Activated T-helper 2 cell treated with anti-CD3 and anti-CD28 coated beads, Interferon-gamma antibody, Interleukin-2, Interleukin-4, amounts not matched to agents 10 μg/mL and 5 μg/mL and 100 μg/mL, durations not matched to agents 14 hours and 24 hours and 36 hours (primary cell): ENCODE measurements at regions not wholly inside any gene's neighbourhood (a gene's known extent, or its start where the extent isn't known, plus 50 kb on each side); places are given as distances from the start of the nearest gene placed in this dataset.
"Not testable (repeated sequence)": the region's sequence is repeated elsewhere in the genome, so short reads cannot be mapped to it uniquely, and the experiment has no call there.

ENCODE experiments used
- DNase-seq: peaks from one replicate; pipeline ENCODE4 v3.0.0; 2021; ENCODE audit warnings: low spot score
- H3K27ac Mint-ChIP-seq: one replicate; pipeline ENCODE4 v1.8.0; 2021; ENCODE audit warnings: mixed read lengths
- H3K27me3 Mint-ChIP-seq: one replicate; pipeline ENCODE4 v1.8.0; 2021; ENCODE audit warnings: low read depth, mixed read lengths
- H3K36me3 Mint-ChIP-seq: one replicate; pipeline ENCODE4 v1.8.0; 2021; ENCODE audit warnings: low read depth, mixed read lengths
- H3K4me1 Mint-ChIP-seq: one replicate; pipeline ENCODE4 v1.8.0; 2021; ENCODE audit warnings: low read depth, mixed read lengths
- H3K4me3 Mint-ChIP-seq: one replicate; pipeline ENCODE4 v1.8.0; 2021; ENCODE audit warnings: low read depth, mild to moderate bottlenecking, moderate library complexity, mixed read lengths
- H3K9me3 Mint-ChIP-seq: one replicate; pipeline ENCODE4 v1.8.0; 2021; ENCODE audit warnings: mixed read lengths
- intact Hi-C: fragments of 100-400 bp; cut with micrococcal nuclease; formaldehyde crosslinking; loops from one replicate; pipeline ENCODE4 v1.15.1; 2023

DNA sequence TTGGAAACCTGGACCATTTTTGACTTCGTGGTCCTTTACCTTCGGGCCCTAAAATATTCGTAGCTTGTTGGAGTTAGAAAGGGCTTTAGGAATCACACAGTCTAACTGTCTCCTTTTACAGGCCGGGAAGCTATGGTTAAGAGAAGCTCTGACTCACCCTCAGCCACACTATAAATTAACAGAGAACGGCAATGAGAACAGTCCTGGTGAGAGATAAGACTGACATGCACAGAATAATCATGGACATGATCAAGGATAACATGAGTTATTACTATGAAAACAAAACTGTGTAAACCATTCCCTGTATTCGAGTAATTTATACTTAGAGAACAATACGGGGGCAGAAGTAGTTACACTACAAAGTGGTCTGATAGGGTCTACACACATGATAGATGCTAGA is 162.5 kb upstream of the MALRD1 start:
- H3K4me3 Mint-ChIP-seq = no peak overlapping the region
- H3K9me3 Mint-ChIP-seq = peaks cover 6% of the 10 kb centered on the region
- no peaks in the 10 kb centered on the region for H3K4me1 Mint-ChIP-seq
- H3K27me3 Mint-ChIP-seq = no peaks in the 10 kb centered on the region
- DNase-seq = no peak
- intact Hi-C loops = no loop called here
- no peak overlapping the region for H3K27ac Mint-ChIP-seq
- H3K36me3 Mint-ChIP-seq = no peaks in the 10 kb centered on the region

DNA sequence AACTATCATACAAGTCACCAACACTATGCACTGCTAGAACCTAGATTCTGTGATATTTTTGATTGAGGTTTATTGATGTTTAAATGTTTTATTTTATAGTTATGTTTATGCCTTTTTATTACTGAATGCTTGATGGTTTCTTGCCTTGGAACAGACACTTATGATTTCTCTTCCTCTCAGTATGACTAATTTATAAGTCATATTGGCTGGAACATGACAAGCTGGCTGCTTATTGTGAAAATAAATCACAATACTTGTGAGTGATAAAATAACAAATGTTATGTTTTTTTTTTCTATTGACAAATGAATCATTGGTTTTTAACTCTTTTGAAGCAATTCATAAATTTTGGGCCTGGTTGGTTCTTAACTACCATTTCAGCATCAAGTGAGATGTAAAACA is 142.0 kb upstream of the MALRD1 start:
- Mint-ChIP-seq H3K4me1 (no peaks in the 10 kb centered on the region), H3K36me3 (no peaks in the 10 kb centered on the region), H3K27me3 (no peaks in the 10 kb centered on the region), H3K4me3 (no peak overlapping the region), H3K27ac (no peak overlapping the region), H3K9me3 (peaks cover 23% of the 10 kb centered on the region)
- intact Hi-C loops = no loop called here
- DNase-seq = no peak

DNA sequence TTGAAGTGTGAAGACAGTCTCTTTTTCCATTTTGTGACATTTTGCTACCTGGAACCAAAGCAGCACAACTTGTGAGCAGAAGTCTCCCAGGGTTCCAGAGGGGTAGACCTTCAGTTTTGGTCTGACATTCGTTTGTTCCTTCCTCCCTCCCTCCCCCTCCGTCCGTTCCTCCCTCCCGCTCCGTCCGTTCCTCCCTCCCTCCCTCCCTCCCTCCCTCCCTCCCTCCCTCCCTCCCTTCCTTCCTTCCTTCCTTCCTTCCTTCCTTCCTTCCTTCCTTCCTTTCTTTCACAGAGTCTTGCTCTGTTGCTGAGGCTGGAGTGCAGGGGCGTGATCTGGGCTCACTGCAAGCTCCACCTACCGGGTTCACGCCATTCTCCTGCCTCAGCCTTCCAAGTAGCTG is 131.2 kb upstream of the MALRD1 start:
- H3K4me1 Mint-ChIP-seq, DNase-seq, H3K9me3 Mint-ChIP-seq, H3K36me3 Mint-ChIP-seq, H3K4me3 Mint-ChIP-seq, H3K27ac Mint-ChIP-seq, H3K27me3 Mint-ChIP-seq, intact Hi-C loops: not testable (repeated sequence)

DNA sequence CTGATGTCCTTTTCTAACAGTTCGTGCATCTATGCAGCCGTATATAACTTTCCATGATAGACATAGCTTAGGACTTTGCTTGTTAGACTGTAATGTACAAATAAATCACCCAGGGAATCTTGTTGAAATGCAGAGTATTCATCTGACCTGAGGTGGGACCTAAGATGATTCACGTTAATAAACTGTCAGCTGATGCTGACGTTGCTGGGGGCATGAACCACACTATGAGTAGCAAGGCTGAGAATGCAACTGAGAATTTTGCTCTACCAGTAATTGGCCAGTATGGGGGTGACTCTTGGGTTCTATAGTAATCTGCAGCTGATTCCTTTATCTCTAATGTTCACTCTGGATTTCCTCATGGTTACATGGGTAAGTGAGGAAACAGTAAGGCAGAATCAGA is 130.1 kb upstream of the MALRD1 start:
- Mint-ChIP-seq H3K4me1 (no peaks in the 10 kb centered on the region), H3K36me3 (no peaks in the 10 kb centered on the region), H3K4me3 (no peak overlapping the region), H3K27me3 (no peaks in the 10 kb centered on the region), H3K9me3 (no peaks in the 10 kb centered on the region), H3K27ac (no peak overlapping the region)
- DNase-seq = no peak
- intact Hi-C loops = no loop called here

DNA sequence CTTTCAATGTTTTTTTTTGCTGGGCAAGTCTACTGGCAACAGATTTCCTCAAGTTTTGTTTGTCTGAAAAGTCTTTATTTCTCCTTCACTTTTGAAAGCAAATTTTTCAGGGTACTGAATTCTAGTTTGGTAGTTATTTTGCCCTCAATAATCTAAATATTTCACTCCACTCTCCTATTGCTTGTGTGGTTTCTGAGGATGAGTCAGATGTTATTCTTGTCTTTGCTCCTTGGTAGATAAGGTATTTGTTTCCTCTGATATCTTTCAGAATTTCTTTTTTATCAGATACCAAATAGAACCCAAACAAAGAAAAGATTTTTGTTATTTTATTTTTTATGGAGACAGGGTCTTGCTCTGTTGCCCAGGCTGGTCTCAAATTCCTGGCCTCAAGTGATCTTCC is 99.2 kb upstream of the MALRD1 start:
- Mint-ChIP-seq H3K9me3 (peaks cover 18% of the 10 kb centered on the region), H3K27ac (no peak overlapping the region), H3K36me3 (no peaks in the 10 kb centered on the region), H3K27me3 (no peaks in the 10 kb centered on the region), H3K4me1 (no peaks in the 10 kb centered on the region), H3K4me3 (no peak overlapping the region)
- no peak for DNase-seq
- intact Hi-C loops = no loop called here

DNA sequence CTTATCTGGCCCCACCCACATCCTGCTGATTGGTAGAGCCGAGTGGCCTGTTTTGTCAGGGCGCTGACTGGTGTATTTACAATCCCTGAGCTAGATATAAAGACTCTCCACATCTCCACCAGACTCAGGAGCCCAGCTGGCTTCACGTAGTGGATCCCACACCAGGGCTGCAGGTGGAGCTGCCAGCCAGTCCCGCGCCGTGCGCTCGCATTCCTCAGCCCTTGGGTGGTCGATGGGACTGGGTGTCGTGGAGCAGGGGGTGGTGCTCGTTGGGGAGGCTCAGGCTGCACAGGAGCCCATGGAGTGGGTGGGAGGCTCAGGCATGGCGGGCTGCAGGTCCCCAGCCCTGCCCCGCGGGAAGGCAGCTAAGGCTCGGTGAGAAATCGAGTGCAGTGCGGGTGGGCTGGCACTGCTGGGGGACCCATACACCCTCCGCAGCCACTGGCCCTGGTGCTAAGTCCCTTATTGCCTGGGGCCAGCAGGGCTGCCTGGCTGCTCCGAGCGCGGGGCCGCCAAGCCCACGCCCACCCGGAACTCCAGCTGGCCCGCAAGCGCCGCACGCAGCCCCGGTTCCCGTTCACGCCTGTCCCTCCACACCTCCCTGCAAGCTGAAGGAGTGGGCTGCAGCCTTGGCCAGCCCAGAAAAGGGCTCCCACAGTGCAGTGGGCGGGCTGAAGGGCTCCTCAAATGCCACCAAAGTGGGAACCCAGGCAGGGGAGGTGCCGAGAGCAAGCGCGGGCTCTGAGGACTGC is 97.4 kb upstream of the MALRD1 start:
- peaks cover 18% of the 10 kb centered on the region for H3K9me3 Mint-ChIP-seq
- H3K4me1 Mint-ChIP-seq, DNase-seq, H3K36me3 Mint-ChIP-seq, H3K27me3 Mint-ChIP-seq, H3K4me3 Mint-ChIP-seq, H3K27ac Mint-ChIP-seq, intact Hi-C loops: not testable (repeated sequence)

DNA sequence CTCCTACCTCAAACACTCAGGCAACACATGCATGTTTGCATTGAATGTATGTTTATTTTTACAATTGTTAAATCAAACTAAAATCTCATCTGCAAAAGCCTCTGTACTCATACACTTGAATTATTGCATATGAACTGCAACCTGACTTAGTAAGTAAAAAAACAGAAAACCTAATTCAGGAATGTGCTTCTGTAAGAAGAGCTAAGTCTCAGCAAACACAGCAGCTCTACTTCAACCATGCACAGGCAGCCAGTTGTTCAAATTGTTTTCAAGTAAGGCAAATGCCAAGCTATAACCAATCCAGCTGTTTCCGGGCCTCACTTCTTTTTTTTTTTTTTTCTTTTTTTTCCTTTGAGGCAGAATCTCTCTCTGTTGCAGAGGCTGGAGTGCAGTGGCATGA is 93.5 kb upstream of the MALRD1 start:
- H3K4me1 Mint-ChIP-seq = no peaks in the 10 kb centered on the region
- no peaks in the 10 kb centered on the region for H3K27me3 Mint-ChIP-seq
- H3K36me3 Mint-ChIP-seq = no peaks in the 10 kb centered on the region
- DNase-seq = no peak
- no peak overlapping the region for H3K27ac Mint-ChIP-seq
- peaks cover 18% of the 10 kb centered on the region for H3K9me3 Mint-ChIP-seq
- intact Hi-C loops = no loop called here
- H3K4me3 Mint-ChIP-seq = no peak overlapping the region

DNA sequence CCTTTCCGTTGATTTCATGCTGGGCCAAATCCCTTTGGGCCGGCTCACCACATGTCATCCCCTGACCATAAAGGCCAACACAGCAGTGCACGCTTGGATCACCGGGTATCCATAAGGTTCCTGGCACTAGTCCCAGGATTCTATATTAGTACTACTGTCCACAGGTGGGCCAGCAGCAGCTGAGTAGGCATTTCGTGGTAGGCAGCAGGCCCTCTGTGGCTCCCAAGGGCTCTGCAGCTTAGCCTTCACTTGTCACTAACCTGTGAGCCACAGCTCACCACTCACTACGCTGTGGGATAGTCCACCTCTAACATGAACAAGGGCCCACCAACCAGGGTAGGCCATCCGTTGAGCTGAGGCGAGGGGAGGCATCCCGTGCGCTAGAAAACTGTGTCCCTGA is 89.2 kb upstream of the MALRD1 start:
- no peak for DNase-seq
- H3K9me3 Mint-ChIP-seq = peaks cover 24% of the 10 kb centered on the region
- no peaks in the 10 kb centered on the region for H3K27me3 Mint-ChIP-seq
- intact Hi-C loops = no loop called here
- H3K27ac Mint-ChIP-seq = no peak overlapping the region
- H3K36me3 Mint-ChIP-seq = no peaks in the 10 kb centered on the region
- no peaks in the 10 kb centered on the region for H3K4me1 Mint-ChIP-seq
- no peak overlapping the region for H3K4me3 Mint-ChIP-seq

DNA sequence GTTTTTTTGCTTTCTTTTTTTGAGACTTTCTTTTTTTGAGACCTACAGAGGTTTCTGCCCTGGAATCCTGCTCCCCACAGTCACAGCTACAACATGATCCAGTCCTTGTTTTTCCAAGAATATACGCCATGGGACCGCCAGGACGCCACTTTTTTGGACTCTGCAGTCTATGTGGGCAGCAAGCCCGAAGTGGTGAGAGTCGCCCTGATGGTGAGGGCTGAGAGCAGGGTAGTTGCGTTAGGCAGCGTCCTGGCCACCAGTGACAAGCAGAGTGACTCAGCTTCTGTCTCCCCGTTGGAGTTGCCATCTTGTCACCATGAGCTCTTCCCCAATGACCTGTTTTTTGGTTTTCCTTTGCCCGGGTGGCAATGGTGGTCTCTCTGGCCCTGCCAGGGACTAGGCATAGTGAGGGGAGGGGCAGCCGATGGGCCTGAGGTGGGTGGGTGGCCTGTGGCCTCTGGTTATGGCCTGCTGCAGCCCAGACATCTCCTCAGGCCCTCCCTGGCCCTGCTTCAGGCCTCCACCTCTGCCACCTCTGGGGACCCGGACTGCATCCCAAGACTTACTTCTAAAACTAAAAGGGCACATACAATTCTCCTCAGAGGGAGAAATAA is 88.0 kb upstream of the MALRD1 start:
- Mint-ChIP-seq H3K27me3 (no peaks in the 10 kb centered on the region), H3K27ac (no peak overlapping the region), H3K9me3 (peaks cover 33% of the 10 kb centered on the region), H3K4me3 (no peak overlapping the region), H3K4me1 (no peaks in the 10 kb centered on the region), H3K36me3 (no peaks in the 10 kb centered on the region)
- DNase-seq = no peak
- intact Hi-C loops = no loop called here

DNA sequence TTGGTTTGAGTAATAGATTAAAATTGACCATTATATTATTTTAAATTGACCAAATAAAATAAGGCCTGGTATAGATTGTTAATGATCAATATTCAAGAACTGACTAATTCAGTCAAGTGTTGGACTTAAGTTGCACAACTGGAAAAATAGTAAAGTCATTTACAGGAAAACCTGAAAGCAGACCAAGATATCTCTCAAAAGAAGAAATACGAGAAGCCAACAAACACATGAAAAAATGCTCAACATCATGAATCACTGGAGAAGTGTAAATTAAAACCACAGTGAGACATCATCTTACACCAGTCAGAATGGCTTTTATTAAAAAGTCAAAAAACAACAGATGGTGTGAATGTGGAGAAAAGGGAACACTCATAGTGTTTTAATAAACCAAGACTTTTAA is 80.4 kb upstream of the MALRD1 start:
- H3K4me1 Mint-ChIP-seq = no peaks in the 10 kb centered on the region

DNA sequence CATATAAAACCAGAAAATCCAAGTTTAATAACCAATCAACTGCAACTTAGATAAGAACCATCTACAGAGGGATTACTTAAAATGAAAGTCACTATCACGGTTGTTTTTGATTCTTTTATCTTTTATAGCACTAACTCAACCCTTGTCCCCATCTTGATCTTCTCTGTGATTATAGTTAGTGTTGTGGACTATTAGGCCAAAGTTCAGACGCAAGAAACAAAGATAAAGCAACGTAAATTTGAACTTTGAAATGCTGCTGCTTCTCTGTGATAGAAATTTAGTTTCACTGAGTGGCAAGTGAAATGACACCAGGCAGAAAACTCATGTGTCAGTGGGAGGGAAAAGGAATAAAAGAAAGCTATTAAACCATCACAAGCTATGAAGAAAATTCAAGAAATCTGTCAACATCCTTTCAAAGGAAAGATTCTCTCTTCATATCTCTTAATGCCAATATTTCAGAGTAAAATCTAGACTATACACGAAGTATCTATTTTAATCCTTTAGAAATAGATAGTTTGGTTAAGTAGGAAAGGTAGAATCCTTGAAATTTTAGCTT is 71.8 kb upstream of the MALRD1 start:
- Mint-ChIP-seq H3K9me3 (peaks cover 10% of the 10 kb centered on the region), H3K27ac (no peak overlapping the region), H3K27me3 (no peaks in the 10 kb centered on the region), H3K36me3 (no peaks in the 10 kb centered on the region), H3K4me1 (no peaks in the 10 kb centered on the region), H3K4me3 (no peak overlapping the region)
- intact Hi-C loops = no loop called here
- DNase-seq = no peak

More for the DNA sequence above, 80.4 kb upstream of the MALRD1 start:
- Mint-ChIP-seq H3K27me3 (no peaks in the 10 kb centered on the region), H3K36me3 (no peaks in the 10 kb centered on the region), H3K27ac (no peak overlapping the region), H3K4me3 (no peak overlapping the region), H3K9me3 (peaks cover 56% of the 10 kb centered on the region)
- DNase-seq = no peak
- intact Hi-C loops = no loop called here

DNA sequence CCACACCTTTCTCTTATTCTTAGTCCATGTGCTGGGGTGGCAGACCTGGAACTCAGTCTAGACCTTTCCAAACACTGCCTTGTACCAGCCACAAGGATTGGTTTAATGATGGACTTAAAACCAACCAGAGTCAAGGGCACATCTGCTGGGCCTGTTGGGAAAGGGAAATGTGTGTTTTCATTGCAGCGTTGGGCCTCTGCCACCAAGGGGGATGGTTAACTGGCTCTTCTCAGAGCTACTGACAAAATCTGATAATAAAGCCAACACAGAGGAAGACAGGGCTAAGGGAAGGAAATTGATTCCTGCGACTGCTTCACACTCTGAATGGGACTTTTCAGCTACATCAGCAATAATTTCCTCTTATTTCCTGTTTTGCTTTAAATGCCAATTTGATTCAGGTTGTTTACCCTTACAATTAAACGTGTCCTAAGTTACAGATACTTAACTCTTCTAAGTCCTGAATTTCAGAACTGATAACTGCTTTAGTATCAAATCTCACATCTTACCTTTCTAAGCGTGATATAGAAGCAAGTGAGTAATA is 68.4 kb upstream of the MALRD1 start:
- no peak for DNase-seq
- Mint-ChIP-seq H3K4me1 (peaks cover 1% of the 10 kb centered on the region), H3K27ac (no peak overlapping the region), H3K36me3 (no peaks in the 10 kb centered on the region), H3K9me3 (peaks cover 4% of the 10 kb centered on the region), H3K27me3 (no peaks in the 10 kb centered on the region), H3K4me3 (no peak overlapping the region)
- intact Hi-C loops = no loop called here

DNA sequence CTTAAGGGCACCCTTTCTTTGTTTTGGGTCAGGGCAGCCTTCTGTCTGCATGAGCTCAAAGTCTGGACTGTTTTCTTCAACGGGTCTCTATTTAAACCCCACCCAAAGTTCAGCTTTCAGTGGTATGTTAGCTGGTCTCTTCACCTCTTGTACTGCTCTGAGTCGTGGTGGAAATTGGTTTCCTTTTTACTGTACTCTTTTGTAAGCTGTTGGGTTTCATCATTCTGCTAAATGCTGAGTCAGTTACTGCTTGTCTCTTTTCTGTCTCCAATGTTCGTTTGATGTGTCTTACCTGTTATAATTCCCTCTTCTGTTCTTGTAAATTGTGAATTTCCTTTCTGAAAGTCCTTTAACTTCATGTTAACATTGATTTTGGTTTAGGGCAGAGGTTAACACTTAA is 64.1 kb upstream of the MALRD1 start:
- Mint-ChIP-seq H3K4me3 (no peak overlapping the region), H3K27me3 (no peaks in the 10 kb centered on the region), H3K4me1 (peaks cover 1% of the 10 kb centered on the region), H3K36me3 (no peaks in the 10 kb centered on the region), H3K27ac (no peak overlapping the region), H3K9me3 (peaks cover 19% of the 10 kb centered on the region)
- intact Hi-C loops = no loop called here
- no peak for DNase-seq
